ENCODE measurements at regions not wholly inside any gene's neighbourhood (a gene's known extent, or its start where the extent isn't known, plus 50 kb on each side); places are given as distances from the start of the nearest gene placed in this dataset.

DNA sequence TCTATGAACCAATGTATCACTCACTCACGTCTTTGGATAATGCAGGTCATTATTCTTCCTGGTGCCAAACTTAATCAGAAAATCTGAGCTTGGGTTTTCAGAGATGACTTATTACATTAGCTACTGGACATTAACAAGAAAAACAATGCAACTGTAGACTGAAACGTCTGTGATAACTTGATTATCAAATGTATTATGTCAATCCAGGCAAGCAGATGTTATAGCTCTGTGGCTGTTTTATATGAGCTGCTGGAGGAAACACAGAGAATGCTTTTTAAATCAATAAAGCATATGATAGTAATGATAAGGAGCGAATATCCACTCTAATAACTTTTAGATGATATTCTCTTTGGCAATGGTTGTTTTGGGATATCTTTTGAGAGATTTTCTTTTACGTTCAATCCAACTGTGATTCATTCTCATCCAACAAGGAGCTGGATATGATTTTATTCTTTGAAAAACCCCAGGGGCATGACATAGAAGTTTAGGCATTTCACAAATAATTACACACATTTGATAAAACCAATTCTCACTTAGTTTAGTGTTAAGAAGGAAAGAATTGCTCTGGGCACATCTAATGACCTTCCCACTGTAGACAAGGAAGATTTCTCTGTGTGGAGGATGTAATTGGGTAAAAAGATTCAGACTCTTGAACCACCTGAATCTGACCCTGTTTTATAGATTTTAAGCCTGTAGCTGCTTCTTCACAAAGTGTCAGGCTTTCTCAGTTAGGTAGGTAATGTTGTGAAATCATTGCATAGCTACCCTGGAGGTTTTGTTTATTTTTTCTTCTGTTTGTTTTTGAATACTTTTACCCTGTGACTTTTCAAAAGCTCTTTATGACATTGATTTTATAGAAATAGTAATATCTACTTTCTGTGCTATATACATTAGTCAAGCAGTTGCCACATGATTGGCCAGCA is 1124.7 kb downstream of the DNAJB9 start:
- Histone ChIP-seq H3K36me3 (no peaks in the 10 kb centered on the region), H3K9me3 (no peaks in the 10 kb centered on the region), H3K27me3 (no peaks in the 10 kb centered on the region), H3K4me1 (no peaks in the 10 kb centered on the region), H3K27ac (no peak overlapping the region), H3K4me3 (no peak overlapping the region)
- TF ChIP-seq POLR2A (IDR thresholded peaks at IDR 0.05) = no peak
- TF ChIP-seq, protein P1, sequence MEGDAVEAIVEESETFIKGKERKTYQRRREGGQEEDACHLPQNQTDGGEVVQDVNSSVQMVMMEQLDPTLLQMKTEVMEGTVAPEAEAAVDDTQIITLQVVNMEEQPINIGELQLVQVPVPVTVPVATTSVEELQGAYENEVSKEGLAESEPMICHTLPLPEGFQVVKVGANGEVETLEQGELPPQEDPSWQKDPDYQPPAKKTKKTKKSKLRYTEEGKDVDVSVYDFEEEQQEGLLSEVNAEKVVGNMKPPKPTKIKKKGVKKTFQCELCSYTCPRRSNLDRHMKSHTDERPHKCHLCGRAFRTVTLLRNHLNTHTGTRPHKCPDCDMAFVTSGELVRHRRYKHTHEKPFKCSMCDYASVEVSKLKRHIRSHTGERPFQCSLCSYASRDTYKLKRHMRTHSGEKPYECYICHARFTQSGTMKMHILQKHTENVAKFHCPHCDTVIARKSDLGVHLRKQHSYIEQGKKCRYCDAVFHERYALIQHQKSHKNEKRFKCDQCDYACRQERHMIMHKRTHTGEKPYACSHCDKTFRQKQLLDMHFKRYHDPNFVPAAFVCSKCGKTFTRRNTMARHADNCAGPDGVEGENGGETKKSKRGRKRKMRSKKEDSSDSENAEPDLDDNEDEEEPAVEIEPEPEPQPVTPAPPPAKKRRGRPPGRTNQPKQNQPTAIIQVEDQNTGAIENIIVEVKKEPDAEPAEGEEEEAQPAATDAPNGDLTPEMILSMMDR (IDR thresholded peaks at IDR 0.05 in 4 of 5, conservative IDR thresholded peaks at IDR 0.05 in 1 of 5) = no peak
- no peak for ATAC-seq
- in situ Hi-C loops (cut with MboI; ENCODE audit: low sequenced_read_pairs in 4 of 4) = no loop called here
- no peak for DNase-seq
- intact Hi-C loops (cut with DNase I; ENCODE audit: low total_unique reads) = no loop called here

DNA sequence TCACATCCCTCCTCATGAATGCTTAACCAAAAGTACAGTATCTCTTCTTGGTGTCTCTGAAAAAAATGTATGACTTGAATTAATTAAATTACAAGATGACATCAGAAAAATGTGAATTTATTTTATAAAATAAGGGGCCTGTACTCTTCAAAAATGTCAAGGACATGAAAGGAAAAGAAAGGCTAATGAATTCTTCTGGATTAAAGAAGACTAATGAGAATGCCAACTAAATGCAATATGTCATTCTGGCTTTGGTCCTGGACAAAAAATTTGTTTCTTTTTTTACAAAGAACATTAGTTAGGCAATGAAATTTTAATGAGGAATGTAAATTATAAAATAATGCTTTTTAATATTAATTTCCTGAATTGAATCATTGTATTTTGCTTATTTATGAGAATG is 1125.7 kb downstream of the DNAJB9 start:
- intact Hi-C loops (cut with DNase I; ENCODE audit: low total_unique reads) = no loop called here

DNA sequence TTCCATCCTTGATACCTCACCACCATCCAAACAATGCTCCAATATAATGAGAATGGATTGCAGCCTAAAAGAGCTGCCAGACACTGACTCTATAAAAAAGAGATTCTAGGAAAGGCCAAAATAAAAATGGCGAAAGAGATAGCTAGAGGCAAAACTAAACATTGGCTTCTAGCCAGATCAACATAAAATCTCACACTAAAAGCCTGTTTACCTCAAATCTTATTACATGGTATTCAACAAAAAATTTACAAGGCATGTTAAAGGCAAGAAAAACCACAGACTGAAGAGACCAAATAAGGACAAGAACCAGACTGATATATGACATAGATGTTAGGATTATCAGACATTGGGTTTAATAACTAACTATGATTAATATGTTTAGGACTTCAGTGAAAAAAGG is 1127.0 kb downstream of the DNAJB9 start:
- Histone ChIP-seq H3K9me3 (no peaks in the 10 kb centered on the region), H3K36me3 (no peaks in the 10 kb centered on the region), H3K4me3 (no peak overlapping the region), H3K27ac (no peak overlapping the region), H3K4me1 (no peaks in the 10 kb centered on the region), H3K27me3 (no peaks in the 10 kb centered on the region)
- DNase-seq (no peak), ATAC-seq (no peak)
- in situ Hi-C loops (cut with MboI; ENCODE audit: low sequenced_read_pairs in 4 of 4) (no loop called here), intact Hi-C loops (cut with DNase I; ENCODE audit: low total_unique reads) (no loop called here)
- TF ChIP-seq POLR2A (IDR thresholded peaks at IDR 0.05) = no peak
- TF ChIP-seq, protein P1 (IDR thresholded peaks at IDR 0.05 in 4 of 5, conservative IDR thresholded peaks at IDR 0.05 in 1 of 5) = no peak

More for the DNA sequence above, 1125.7 kb downstream of the DNAJB9 start:
- Histone ChIP-seq H3K27me3 (no peaks in the 10 kb centered on the region), H3K4me3 (no peak overlapping the region), H3K9me3 (no peaks in the 10 kb centered on the region), H3K36me3 (no peaks in the 10 kb centered on the region), H3K27ac (no peak overlapping the region), H3K4me1 (no peaks in the 10 kb centered on the region)
- ATAC-seq (no peak), DNase-seq (no peak)
- no peak for TF ChIP-seq POLR2A (IDR thresholded peaks at IDR 0.05)
- TF ChIP-seq, protein P1 (IDR thresholded peaks at IDR 0.05 in 4 of 5, conservative IDR thresholded peaks at IDR 0.05 in 1 of 5) = no peak
- in situ Hi-C loops (cut with MboI; ENCODE audit: low sequenced_read_pairs in 4 of 4) = no loop called here

DNA sequence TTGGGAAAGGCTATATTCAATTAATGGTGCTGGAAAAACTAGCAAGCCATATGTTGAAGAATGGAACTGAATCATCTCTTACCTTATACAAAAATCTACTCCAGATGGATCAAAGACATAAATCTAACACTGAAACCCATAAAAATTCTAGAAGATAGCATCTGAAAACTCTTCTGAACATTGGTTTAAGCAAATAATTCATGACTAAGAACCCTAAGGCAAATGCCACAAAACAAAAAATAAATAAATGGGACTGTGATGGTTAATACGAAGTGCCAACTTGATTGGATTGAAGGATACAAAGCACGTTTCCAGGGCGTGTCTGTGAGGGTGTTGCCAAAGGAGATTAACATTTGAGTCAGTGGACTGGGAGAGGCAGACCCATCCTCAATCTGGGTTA is 1130.0 kb downstream of the DNAJB9 start:
- Histone ChIP-seq H3K4me3 (no peak overlapping the region), H3K4me1 (no peaks in the 10 kb centered on the region), H3K9me3 (no peaks in the 10 kb centered on the region), H3K27ac (no peak overlapping the region), H3K36me3 (no peaks in the 10 kb centered on the region), H3K27me3 (no peaks in the 10 kb centered on the region)
- TF ChIP-seq, protein P1 (IDR thresholded peaks at IDR 0.05 in 4 of 5, conservative IDR thresholded peaks at IDR 0.05 in 1 of 5) = no peak
- TF ChIP-seq POLR2A (IDR thresholded peaks at IDR 0.05) = no peak
- intact Hi-C loops (cut with DNase I; ENCODE audit: low total_unique reads) (no loop called here), in situ Hi-C loops (cut with MboI; ENCODE audit: low sequenced_read_pairs in 4 of 4) (no loop called here)
- ATAC-seq (no peak), DNase-seq (no peak)
